GM19395 (cell line): ENCODE measurements at regions not wholly inside any gene's neighbourhood (a gene's known extent, or its start where the extent isn't known, plus 50 kb on each side); places are given as distances from the start of the nearest gene placed in this dataset.

Experiments used
- ATAC-seq: cut with Tn5 transposase; IDR thresholded peaks from one replicate; pipeline ENCODE4 v1.9.1; 2021; ENCODE audit warnings: mild to moderate bottlenecking, moderate library complexity; ENCODE audit not compliant: unreplicated experiment

GRCh38 chr16:27123795-27124409 lies 57.2 kb downstream of the C16orf82 start:
- no peak for ATAC-seq

- ATAC-seq, result no peak
Measured at GRCh38 chr16:27127308-27127707, 60.6 kb downstream of the C16orf82 start.

DNA sequence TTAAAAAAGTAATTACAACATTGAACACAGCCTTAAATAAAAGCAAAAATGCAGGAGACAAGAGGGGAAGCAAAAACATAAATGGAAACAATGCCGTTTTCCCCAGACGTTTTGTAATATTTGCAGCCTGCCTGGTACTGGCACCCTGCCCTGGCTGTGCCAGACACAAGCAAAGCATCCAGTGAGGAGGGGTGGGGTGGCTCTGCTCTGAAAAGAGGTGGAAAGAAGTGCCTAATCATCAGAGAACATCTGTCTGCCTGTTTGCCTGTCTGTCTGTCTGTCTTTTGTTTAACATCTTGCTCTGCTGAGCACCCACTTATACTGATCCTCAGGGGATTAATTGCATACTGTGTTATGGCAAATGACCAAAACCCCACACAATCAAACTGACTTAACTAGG lies 62.7 kb downstream of the C16orf82 start:
- no peak for ATAC-seq

GRCh38 chr16:27138257-27138656 lies 65.1 kb upstream of the KDM8 start:
- no peak for ATAC-seq

DNA sequence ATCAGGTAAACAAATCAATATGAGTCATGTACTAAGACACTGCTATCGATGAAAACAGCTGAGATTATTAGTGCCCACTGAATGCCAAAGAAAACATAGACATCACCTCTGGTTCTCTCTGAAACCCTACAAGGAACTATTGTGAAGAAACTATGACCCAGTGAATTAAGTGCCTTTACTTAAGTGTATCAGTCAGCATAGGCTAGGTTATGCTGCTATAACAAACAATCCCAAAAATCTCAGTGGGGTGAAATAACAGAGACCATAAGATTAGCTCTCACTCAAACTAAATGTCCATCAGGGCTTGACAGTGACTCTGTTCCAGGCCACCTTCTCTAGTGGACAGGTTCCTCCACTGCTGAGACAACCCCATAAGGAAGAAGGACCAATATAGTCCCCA lies 57.7 kb upstream of the KDM8 start:
- ATAC-seq, result no peak

DNA sequence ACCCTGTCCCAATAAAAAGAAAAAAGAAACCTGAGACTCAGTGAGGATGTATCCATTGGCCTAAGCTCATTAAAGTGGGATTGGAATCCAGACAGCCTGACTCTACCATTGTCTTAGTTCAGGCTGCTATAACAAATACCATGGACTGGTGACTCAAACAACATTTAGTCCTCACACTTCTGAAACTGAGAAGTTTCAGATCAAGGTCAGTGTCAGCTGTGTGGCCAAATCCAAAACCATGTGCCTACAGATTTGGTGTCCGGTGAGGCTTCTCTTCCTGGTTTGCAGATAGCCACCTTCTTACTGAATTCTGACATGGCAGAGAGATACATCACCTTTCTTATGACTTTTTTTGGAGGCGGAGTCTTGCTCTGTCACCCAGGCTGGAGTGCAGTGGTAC lies 53.3 kb upstream of the KDM8 start:
- peak; percentile 91 for ATAC-seq

- ATAC-seq, result no peak
Measured at GRCh38 chr16:27152121-27152520, 51.2 kb upstream of the KDM8 start.

DNA sequence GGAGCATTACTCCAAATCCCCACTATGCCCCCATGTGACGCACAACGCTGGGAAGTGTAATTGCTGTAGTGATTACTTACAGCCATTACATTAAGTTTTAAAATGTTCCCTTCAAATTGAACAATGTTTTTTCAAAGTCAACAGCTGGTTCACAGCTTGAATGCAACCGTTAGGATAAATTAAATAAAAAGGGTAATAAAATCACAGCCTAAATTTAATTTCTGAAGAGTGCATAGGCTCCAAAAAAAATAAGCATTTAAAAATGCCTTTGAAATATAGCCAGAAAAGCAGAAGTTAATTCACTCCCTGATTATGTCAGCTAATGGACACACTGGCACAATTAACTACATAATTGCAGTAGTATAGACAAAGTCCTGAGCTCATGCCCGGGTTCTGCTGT lies 50.5 kb upstream of the KDM8 start:
- ATAC-seq, result no peak
